K562 (cell line): ENCODE measurements at regions not wholly inside any gene's neighbourhood (a gene's known extent, or its start where the extent isn't known, plus 50 kb on each side); places are given as distances from the start of the nearest gene placed in this dataset.

Experiments
- POLR2A ChIP-seq: fragments of 450-650 bp; conservative IDR thresholded peaks from 2 replicates; pipeline ENCODE4 v1.6.1; 2016
- RBM22 ChIP-seq: fragments of 200-400 bp; formaldehyde crosslinking; IDR thresholded peaks from 2 replicates; pipeline ENCODE4 v1.6.1; 2018; ENCODE audit warnings: low read length, low read depth; ENCODE audit not compliant: poor library complexity, severe bottlenecking

GRCh38 chr1:219520241-219520640, 92.7 kb downstream of the ZC3H11B start:
- no peak for TF ChIP-seq RBM22
- no peak for TF ChIP-seq POLR2A
